ENCODE measurements at regions not wholly inside any gene's neighbourhood (a gene's known extent, or its start where the extent isn't known, plus 50 kb on each side); places are given as distances from the start of the nearest gene placed in this dataset.

- no peak overlapping the region for H3K4me3 ChIP-seq (ENCODE audit: control insufficient read depth, low read depth, low read length)
- no peak for DNase-seq (ENCODE audit: low read depth)
- TF ChIP-seq, protein P1, sequence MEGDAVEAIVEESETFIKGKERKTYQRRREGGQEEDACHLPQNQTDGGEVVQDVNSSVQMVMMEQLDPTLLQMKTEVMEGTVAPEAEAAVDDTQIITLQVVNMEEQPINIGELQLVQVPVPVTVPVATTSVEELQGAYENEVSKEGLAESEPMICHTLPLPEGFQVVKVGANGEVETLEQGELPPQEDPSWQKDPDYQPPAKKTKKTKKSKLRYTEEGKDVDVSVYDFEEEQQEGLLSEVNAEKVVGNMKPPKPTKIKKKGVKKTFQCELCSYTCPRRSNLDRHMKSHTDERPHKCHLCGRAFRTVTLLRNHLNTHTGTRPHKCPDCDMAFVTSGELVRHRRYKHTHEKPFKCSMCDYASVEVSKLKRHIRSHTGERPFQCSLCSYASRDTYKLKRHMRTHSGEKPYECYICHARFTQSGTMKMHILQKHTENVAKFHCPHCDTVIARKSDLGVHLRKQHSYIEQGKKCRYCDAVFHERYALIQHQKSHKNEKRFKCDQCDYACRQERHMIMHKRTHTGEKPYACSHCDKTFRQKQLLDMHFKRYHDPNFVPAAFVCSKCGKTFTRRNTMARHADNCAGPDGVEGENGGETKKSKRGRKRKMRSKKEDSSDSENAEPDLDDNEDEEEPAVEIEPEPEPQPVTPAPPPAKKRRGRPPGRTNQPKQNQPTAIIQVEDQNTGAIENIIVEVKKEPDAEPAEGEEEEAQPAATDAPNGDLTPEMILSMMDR (IDR thresholded peaks at IDR 0.05; ENCODE audit: control insufficient read depth, insufficient read depth, low read depth, low read length, missing control alignments) = no peak
These were observed 137.8 kb upstream of the PPP2R2D start for GRCh38 chr10:131762789-131763696.

- no peak for DNase-seq (ENCODE audit: low read depth)
- TF ChIP-seq, protein P1 (IDR thresholded peaks at IDR 0.05; ENCODE audit: control insufficient read depth, insufficient read depth, low read depth, low read length, missing control alignments) = no peak
- no peak overlapping the region for H3K4me3 ChIP-seq (ENCODE audit: control insufficient read depth, low read depth, low read length)
These were observed 135.9 kb upstream of the PPP2R2D start for GRCh38 chr10:131764929-131765328.

DNA sequence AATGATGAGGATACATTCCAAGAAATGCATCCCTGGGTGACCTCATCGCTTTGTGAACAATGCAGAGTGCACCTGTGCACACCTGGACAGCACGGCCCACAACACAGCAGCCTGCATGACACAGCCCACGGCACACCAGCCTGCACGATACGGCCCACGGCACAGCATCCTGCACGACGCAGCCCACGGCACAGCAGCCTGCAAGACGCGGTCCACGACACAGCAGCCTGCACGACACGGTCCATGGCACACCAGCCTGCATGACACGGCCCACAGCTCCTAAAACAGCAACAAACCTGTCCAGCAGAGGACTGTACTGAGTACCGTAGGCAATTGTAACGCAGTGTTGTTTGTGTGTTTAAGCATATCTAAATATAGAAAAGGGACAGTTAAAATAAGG lies 134.7 kb upstream of the PPP2R2D start:
- TF ChIP-seq, protein P1 (IDR thresholded peaks at IDR 0.05; ENCODE audit: control insufficient read depth, insufficient read depth, low read depth, low read length, missing control alignments) = no peak
- no peak overlapping the region for H3K4me3 ChIP-seq (ENCODE audit: control insufficient read depth, low read depth, low read length)
- no peak for DNase-seq (ENCODE audit: low read depth)

- TF ChIP-seq, protein P1 (IDR thresholded peaks at IDR 0.05; ENCODE audit: control insufficient read depth, insufficient read depth, low read depth, low read length, missing control alignments) = no peak
- no peak overlapping the region for H3K4me3 ChIP-seq (ENCODE audit: control insufficient read depth, low read depth, low read length)
- DNase-seq (ENCODE audit: low read depth) = no peak
These were observed 133.1 kb upstream of the PPP2R2D start for GRCh38 chr10:131767716-131768115.

- TF ChIP-seq, protein P1 (IDR thresholded peaks at IDR 0.05; ENCODE audit: control insufficient read depth, insufficient read depth, low read depth, low read length, missing control alignments) = no peak
- no peak for DNase-seq (ENCODE audit: low read depth)
- H3K4me3 ChIP-seq (ENCODE audit: control insufficient read depth, low read depth, low read length) = no peak overlapping the region
These were observed 131.0 kb upstream of the PPP2R2D start for GRCh38 chr10:131769571-131770410.

- DNase-seq (ENCODE audit: low read depth) = no peak
- H3K4me3 ChIP-seq (ENCODE audit: control insufficient read depth, low read depth, low read length) = no peak overlapping the region
- TF ChIP-seq, protein P1 (IDR thresholded peaks at IDR 0.05; ENCODE audit: control insufficient read depth, insufficient read depth, low read depth, low read length, missing control alignments) = no peak
These were observed 129.7 kb upstream of the PPP2R2D start for GRCh38 chr10:131770946-131771633.

Measured in AG09309 (cell line).